Thyroid gland (tissue), 4 donors: ENCODE measurements at regions not wholly inside any gene's neighbourhood (a gene's known extent, or its start where the extent isn't known, plus 50 kb on each side); places are given as distances from the start of the nearest gene placed in this dataset.

Experiments
- DNase-seq, 2 donors: peaks; one replicate each; pipeline ENCODE4 v3.0.0-alpha.2; 2019
- H3K27ac ChIP-seq, 3 donors: fragments of 200-600 bp; sonication (generic); 1 replicate in 2 of 3; 2 replicates in 1 of 3; pipeline ENCODE4 v1.5.1; 2016 to 2019; ENCODE audit warnings: mild to moderate bottlenecking in 1 of 3, moderate library complexity in 1 of 3
- H3K27me3 ChIP-seq: fragments of 200-600 bp; sonication (generic); one replicate; pipeline ENCODE4 v1.5.1; 2019
- H3K36me3 ChIP-seq, 2 donors: fragments of 200-600 bp; sonication (generic); one replicate each; pipeline ENCODE4 v1.5.1; 2016 to 2019
- H3K4me1 ChIP-seq, 2 donors: fragments of 200-600 bp; sonication (generic); one replicate each; pipeline ENCODE4 v1.5.1; 2017 to 2019
- H3K4me3 ChIP-seq, 3 donors: fragments of 200-600 bp; sonication (generic); replicated peaks in 1 of 3; 1 replicate in 2 of 3; 2 replicates in 1 of 3; pipeline ENCODE4 v1.5.1; 2016; ENCODE audit warnings: mild to moderate bottlenecking in 1 of 3
- H3K9me3 ChIP-seq: fragments of 200-600 bp; sonication (generic); one replicate; pipeline ENCODE4 v1.5.1; 2017
- POLR2A ChIP-seq, 2 donors: fragments of 450-650 bp; IDR thresholded peaks; one replicate each; pipeline ENCODE4 v1.6.1; 2017; ENCODE audit warnings: antibody characterized with exemption in 2 of 2, mild to moderate bottlenecking in 2 of 2, moderate library complexity in 1 of 2
- WGBS, 2 donors: methylation state at CpG; one replicate each; pipeline ENCODE4 v1.1.5; 2017; 5-methylcytosine and 5-hydroxymethylcytosine counted together
- intact Hi-C: fragments of 100-400 bp; cut with DNase I; formaldehyde crosslinking; loops from one replicate; pipeline ENCODE4 v1.15.1; 2023
- TF ChIP-seq, protein P1 (sequence below), 6 experiments: fragments of 200-600 bp in 3 of 6; fragments of 450-650 bp in 3 of 6; sonication (generic) in 3 of 6; IDR thresholded peaks; one replicate each; pipeline ENCODE4 v1.5.1; 2016 to 2019; ENCODE audit warnings: antibody characterized with exemption in 6 of 6, mild to moderate bottlenecking in 2 of 6, inconsistent platforms in 1 of 6, moderate library complexity in 1 of 6

DNA sequence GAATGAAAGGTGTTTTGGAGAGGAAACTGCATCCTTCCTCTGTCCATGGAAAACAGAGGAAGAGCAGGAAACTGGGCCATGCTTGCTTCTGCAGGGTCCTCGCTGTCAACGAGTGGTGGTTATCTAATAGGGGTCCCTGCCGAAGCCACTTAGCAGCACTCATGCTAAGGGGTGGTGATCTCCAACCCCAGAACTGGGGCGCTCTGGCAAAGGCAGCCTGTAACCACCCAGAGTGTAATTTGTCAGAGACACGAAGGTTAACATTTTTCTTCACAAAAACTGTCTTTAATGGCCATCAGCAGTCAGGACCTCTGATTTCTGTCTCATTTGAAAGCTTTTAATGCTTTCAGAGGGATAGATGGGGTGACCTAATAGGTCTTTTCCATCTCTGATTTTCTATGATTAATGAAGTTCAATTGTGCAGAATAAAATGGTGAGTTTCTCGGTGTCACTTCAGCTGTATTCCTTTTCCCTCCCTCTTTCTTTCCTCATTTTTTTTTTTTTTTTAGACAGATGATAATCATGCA lies 231.3 kb upstream of the CELF4 start:
- Histone ChIP-seq H3K4me1 (no peaks in the 10 kb centered on the region), H3K27me3 (no peaks in the 10 kb centered on the region), H3K4me3 (no peak overlapping the region), H3K36me3 (no peaks in the 10 kb centered on the region), H3K9me3 (no peaks in the 10 kb centered on the region), H3K27ac (no peak overlapping the region)
- WGBS, 2 donors: 77 to 79% methylated on average over 6 of the region's 6 CpGs
- no peak for DNase-seq
- no peak for TF ChIP-seq POLR2A (IDR thresholded peaks at IDR 0.05)
- TF ChIP-seq, protein P1, sequence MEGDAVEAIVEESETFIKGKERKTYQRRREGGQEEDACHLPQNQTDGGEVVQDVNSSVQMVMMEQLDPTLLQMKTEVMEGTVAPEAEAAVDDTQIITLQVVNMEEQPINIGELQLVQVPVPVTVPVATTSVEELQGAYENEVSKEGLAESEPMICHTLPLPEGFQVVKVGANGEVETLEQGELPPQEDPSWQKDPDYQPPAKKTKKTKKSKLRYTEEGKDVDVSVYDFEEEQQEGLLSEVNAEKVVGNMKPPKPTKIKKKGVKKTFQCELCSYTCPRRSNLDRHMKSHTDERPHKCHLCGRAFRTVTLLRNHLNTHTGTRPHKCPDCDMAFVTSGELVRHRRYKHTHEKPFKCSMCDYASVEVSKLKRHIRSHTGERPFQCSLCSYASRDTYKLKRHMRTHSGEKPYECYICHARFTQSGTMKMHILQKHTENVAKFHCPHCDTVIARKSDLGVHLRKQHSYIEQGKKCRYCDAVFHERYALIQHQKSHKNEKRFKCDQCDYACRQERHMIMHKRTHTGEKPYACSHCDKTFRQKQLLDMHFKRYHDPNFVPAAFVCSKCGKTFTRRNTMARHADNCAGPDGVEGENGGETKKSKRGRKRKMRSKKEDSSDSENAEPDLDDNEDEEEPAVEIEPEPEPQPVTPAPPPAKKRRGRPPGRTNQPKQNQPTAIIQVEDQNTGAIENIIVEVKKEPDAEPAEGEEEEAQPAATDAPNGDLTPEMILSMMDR (IDR thresholded peaks at IDR 0.05): no peak
- intact Hi-C loops: no loop called here

GRCh38 chr18:37787452-37787851 lies 221.9 kb upstream of the CELF4 start:
- no peaks in the 10 kb centered on the region for H3K36me3 ChIP-seq
- no peak overlapping the region for H3K4me3 ChIP-seq
- DNase-seq: no peak
- H3K4me1 ChIP-seq: no peaks in the 10 kb centered on the region
- no peak for TF ChIP-seq POLR2A (IDR thresholded peaks at IDR 0.05)
- TF ChIP-seq, protein P1 (IDR thresholded peaks at IDR 0.05): no peak
- intact Hi-C loops: no loop called here
- H3K27me3 ChIP-seq: no peaks in the 10 kb centered on the region
- H3K27ac ChIP-seq: no peak overlapping the region
- H3K9me3 ChIP-seq: no peaks in the 10 kb centered on the region

GRCh38 chr18:37783771-37784170 lies 218.2 kb upstream of the CELF4 start:
- Histone ChIP-seq H3K36me3 (no peaks in the 10 kb centered on the region), H3K27ac (no peak overlapping the region), H3K27me3 (no peaks in the 10 kb centered on the region), H3K9me3 (no peaks in the 10 kb centered on the region), H3K4me1 (no peaks in the 10 kb centered on the region), H3K4me3 (no peak overlapping the region)
- peak; percentile 11 to 14 for DNase-seq
- intact Hi-C loops: no loop called here
- 23 to 24% methylated on average over 5 of the region's 5 CpGs for WGBS, 2 donors
- TF ChIP-seq POLR2A (IDR thresholded peaks at IDR 0.05): no peak
- TF ChIP-seq, protein P1 (IDR thresholded peaks at IDR 0.05): no peak

DNA sequence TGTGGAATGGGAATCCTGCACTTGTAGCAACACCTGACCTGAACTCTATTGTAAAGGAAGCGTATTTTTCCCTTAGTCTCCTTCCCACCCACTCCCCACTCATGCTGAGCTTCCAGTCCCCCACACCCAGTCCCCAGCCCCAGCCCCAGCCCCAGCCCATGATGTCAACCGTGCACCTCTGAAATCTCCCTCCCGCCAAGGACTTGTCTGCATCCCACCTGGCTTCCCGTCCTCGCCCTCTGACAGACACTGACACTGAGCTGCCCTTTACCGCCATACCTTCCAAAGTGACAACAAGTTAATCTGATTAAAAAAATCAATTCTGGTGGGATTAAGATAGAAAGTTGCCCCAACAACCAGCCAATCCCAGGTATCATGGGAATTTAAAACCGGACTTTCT lies 213.6 kb upstream of the CELF4 start:
- no peaks in the 10 kb centered on the region for H3K9me3 ChIP-seq
- no peaks in the 10 kb centered on the region for H3K36me3 ChIP-seq
- no peak overlapping the region for H3K27ac ChIP-seq
- H3K27me3 ChIP-seq: no peaks in the 10 kb centered on the region
- TF ChIP-seq, protein P1 (IDR thresholded peaks at IDR 0.05): no peak
- TF ChIP-seq POLR2A (IDR thresholded peaks at IDR 0.05): no peak
- 80 to 86% methylated on average over 7 of the region's 7 CpGs for WGBS, 2 donors
- DNase-seq: no peak
- no peaks in the 10 kb centered on the region for H3K4me1 ChIP-seq
- intact Hi-C loops: no loop called here
- H3K4me3 ChIP-seq: no peak overlapping the region

DNA sequence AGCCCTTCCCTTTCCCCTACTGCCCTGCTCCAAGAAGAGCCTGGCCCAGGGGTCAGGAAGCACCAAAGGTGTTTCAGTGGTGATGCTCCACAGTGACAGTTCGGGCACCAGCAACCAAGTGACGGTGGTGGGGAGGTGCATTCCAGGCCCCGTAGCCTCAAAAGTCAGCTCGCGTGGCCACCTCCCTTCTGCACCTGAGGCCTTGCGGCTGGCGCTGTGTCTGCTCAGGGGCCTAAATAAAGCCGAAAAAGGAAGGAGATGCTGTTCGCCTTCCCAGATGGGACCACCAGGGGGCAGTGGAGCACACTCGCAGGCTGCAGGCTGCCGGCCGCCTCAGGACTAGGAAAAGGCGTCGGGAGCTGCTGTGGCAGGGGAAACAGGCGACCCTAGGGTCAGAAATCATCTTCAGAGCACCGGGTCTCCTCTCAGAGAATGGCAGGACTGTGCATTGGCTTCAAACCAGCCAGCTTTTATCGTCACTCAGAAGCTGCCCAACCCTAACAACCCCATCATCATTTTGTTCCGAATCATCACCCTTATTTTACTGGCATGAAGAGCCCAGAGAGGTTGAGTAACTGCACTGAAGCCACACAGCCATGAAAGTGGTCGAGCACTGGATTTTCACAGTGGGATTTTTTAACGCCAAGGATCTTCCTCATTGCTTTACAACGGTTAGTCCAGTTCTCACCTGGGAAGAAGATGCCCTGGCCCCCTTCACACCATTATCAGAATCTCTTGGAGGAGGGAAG lies 213.0 kb upstream of the CELF4 start:
- no peaks in the 10 kb centered on the region for H3K27me3 ChIP-seq
- no peak for TF ChIP-seq POLR2A (IDR thresholded peaks at IDR 0.05)
- TF ChIP-seq, protein P1 (IDR thresholded peaks at IDR 0.05): peak; percentile 20 to 76 (median 34)
- peak; percentile 65 to 67 for DNase-seq
- 31 to 46% methylated on average over 7 to 12 of the region's 21 CpGs for WGBS, 2 donors
- H3K36me3 ChIP-seq: no peaks in the 10 kb centered on the region
- H3K27ac ChIP-seq: no peak overlapping the region
- H3K4me3 ChIP-seq: no peak overlapping the region
- H3K9me3 ChIP-seq: no peaks in the 10 kb centered on the region
- intact Hi-C loops: no loop called here
- H3K4me1 ChIP-seq: no peaks in the 10 kb centered on the region
